ENCODE measurements at regions not wholly inside any gene's neighbourhood (a gene's known extent, or its start where the extent isn't known, plus 50 kb on each side); places are given as distances from the start of the nearest gene placed in this dataset.

GRCh38 chr1:58380345-58380744 lies 166.2 kb downstream of the OMA1 start:
- DNase-seq (ENCODE audit: low spot score): no peak

GRCh38 chr1:58367217-58367616 lies 179.3 kb downstream of the OMA1 start:
- DNase-seq (ENCODE audit: low spot score): no peak

- no peak for DNase-seq (ENCODE audit: low spot score)
Observed at GRCh38 chr1:58365328-58365727, 181.2 kb downstream of the OMA1 start.

GRCh38 chr1:58363585-58363984 lies 182.9 kb downstream of the OMA1 start:
- no peak for DNase-seq (ENCODE audit: low spot score)

- DNase-seq (ENCODE audit: low spot score): no peak
Observed at GRCh38 chr1:58361134-58361533, 185.4 kb downstream of the OMA1 start.

GRCh38 chr1:58358346-58358745 lies 188.2 kb downstream of the OMA1 start:
- no peak for DNase-seq (ENCODE audit: low spot score)

- no peak for DNase-seq (ENCODE audit: low spot score)
Observed at GRCh38 chr1:58356402-58356801, 190.1 kb downstream of the OMA1 start.

GRCh38 chr1:58353168-58353567 lies 193.4 kb downstream of the OMA1 start:
- no peak for DNase-seq (ENCODE audit: low spot score)

GRCh38 chr1:58352476-58353092 lies 193.9 kb downstream of the OMA1 start:
- no peak for DNase-seq (ENCODE audit: low spot score)

- no peak for DNase-seq (ENCODE audit: low spot score)
Observed at GRCh38 chr1:58346036-58346355, 200.5 kb downstream of the OMA1 start.

- DNase-seq (ENCODE audit: low spot score): no peak
Observed at GRCh38 chr1:58345215-58346035, 201.1 kb downstream of the OMA1 start.

- DNase-seq (ENCODE audit: low spot score): no peak
Observed at GRCh38 chr1:58340185-58340584, 206.3 kb downstream of the OMA1 start.

GRCh38 chr1:58338081-58338480 lies 208.4 kb downstream of the OMA1 start:
- DNase-seq (ENCODE audit: low spot score): no peak

GRCh38 chr1:58333511-58333910 lies 213.0 kb downstream of the OMA1 start:
- no peak for DNase-seq (ENCODE audit: low spot score)

GRCh38 chr1:58331156-58331555 lies 215.4 kb downstream of the OMA1 start:
- no peak for DNase-seq (ENCODE audit: low spot score)

- DNase-seq (ENCODE audit: low spot score): no peak
Observed at GRCh38 chr1:58325866-58326265, 220.7 kb downstream of the OMA1 start.

- DNase-seq (ENCODE audit: low spot score): no peak
Observed at GRCh38 chr1:58324558-58324957, 222.0 kb downstream of the OMA1 start.

- no peak for DNase-seq (ENCODE audit: low spot score)
Observed at GRCh38 chr1:58318157-58319005, 228.1 kb downstream of the OMA1 start.

GRCh38 chr1:58317694-58318093 lies 228.8 kb downstream of the OMA1 start:
- DNase-seq (ENCODE audit: low spot score): no peak

- DNase-seq (ENCODE audit: low spot score): no peak
Observed at GRCh38 chr1:58317086-58317485, 229.4 kb downstream of the OMA1 start.

GRCh38 chr1:58316141-58316540 lies 230.4 kb downstream of the OMA1 start:
- no peak for DNase-seq (ENCODE audit: low spot score)

GRCh38 chr1:58312971-58313563 lies 233.5 kb downstream of the OMA1 start:
- DNase-seq (ENCODE audit: low spot score): no peak

GRCh38 chr1:58312461-58312860 lies 234.1 kb downstream of the OMA1 start:
- DNase-seq (ENCODE audit: low spot score): no peak
